GM21367 (cell line): ENCODE measurements at regions not wholly inside any gene's neighbourhood (a gene's known extent, or its start where the extent isn't known, plus 50 kb on each side); places are given as distances from the start of the nearest gene placed in this dataset.

ENCODE experiments used
- ATAC-seq: cut with Tn5 transposase; IDR thresholded peaks from one replicate; pipeline ENCODE4 v1.9.1; 2021; ENCODE audit not compliant: unreplicated experiment

- ATAC-seq, result no peak
Observed at GRCh38 chr4:141395919-141396318, 175.2 kb downstream of the ZNF330 start.

- no peak for ATAC-seq
Observed at GRCh38 chr4:141402712-141403111, 182.0 kb downstream of the ZNF330 start.

- ATAC-seq, result no peak
Observed at GRCh38 chr4:141403782-141404181, 183.1 kb downstream of the ZNF330 start.

GRCh38 chr4:141406237-141406636 is 185.5 kb downstream of the ZNF330 start:
- no peak for ATAC-seq

GRCh38 chr4:141409556-141409955 is 188.9 kb downstream of the ZNF330 start:
- no peak for ATAC-seq

- no peak for ATAC-seq
Observed at GRCh38 chr4:141410839-141411238, 190.1 kb downstream of the ZNF330 start.

GRCh38 chr4:141411936-141412335 is 191.2 kb downstream of the ZNF330 start:
- ATAC-seq, result no peak

- no peak for ATAC-seq
Observed at GRCh38 chr4:141413366-141413765, 192.7 kb downstream of the ZNF330 start.

- ATAC-seq, result no peak
Observed at GRCh38 chr4:141415651-141416050, 195.0 kb downstream of the ZNF330 start.

- no peak for ATAC-seq
Observed at GRCh38 chr4:141416219-141416618, 195.5 kb downstream of the ZNF330 start.

- ATAC-seq, result no peak
Observed at GRCh38 chr4:141416677-141417363, 196.1 kb downstream of the ZNF330 start.

- ATAC-seq, result no peak
Observed at GRCh38 chr4:141417387-141417786, 196.7 kb downstream of the ZNF330 start.

- ATAC-seq, result no peak
Observed at GRCh38 chr4:141425124-141425523, 204.4 kb downstream of the ZNF330 start.

GRCh38 chr4:141427726-141428296 is 207.1 kb downstream of the ZNF330 start:
- no peak for ATAC-seq

- no peak for ATAC-seq
Observed at GRCh38 chr4:141429933-141430332, 206.4 kb upstream of the IL15 start.

GRCh38 chr4:141430686-141431085 is 205.7 kb upstream of the IL15 start:
- ATAC-seq, result no peak

GRCh38 chr4:141432000-141432712 is 204.2 kb upstream of the IL15 start:
- no peak for ATAC-seq

- no peak for ATAC-seq
Observed at GRCh38 chr4:141435446-141436225, 200.7 kb upstream of the IL15 start.

- ATAC-seq, result no peak
Observed at GRCh38 chr4:141439223-141439622, 197.2 kb upstream of the IL15 start.

- ATAC-seq, result no peak
Observed at GRCh38 chr4:141447761-141448160, 188.6 kb upstream of the IL15 start.

GRCh38 chr4:141448490-141448889 is 187.9 kb upstream of the IL15 start:
- no peak for ATAC-seq

GRCh38 chr4:141449927-141450326 is 186.5 kb upstream of the IL15 start:
- no peak for ATAC-seq
